ENCODE measurements at regions not wholly inside any gene's neighbourhood (a gene's known extent, or its start where the extent isn't known, plus 50 kb on each side); places are given as distances from the start of the nearest gene placed in this dataset.

DNA sequence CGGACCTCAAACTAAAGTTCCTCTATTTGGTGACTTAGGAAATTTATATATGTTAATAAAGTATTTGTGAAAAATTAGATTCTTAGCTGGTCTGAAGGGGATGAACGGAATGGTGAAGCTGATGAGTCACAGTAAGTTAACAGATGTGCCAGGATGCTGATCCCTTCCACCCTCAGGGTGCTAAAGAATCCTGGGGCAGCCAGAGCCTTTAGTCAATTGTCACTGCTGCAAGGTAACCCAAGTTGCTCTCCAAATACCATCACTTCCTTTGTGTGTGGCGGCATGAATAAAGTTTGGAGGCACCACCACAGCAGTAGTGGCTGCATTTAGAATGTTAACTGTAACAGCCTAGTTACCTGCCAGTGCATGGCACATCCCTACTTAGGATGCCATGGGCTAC lies 222.6 kb upstream of the PPP1R3A start:
- no peak for TF ChIP-seq EZH2 (IDR thresholded peaks at IDR 0.05; ENCODE audit: insufficient read depth, poor library complexity, severe bottlenecking)
- no peak for TF ChIP-seq EZH2phosphoT487 (IDR thresholded peaks at IDR 0.05; ENCODE audit: insufficient read depth, low read depth)
